ENCODE measurements at regions not wholly inside any gene's neighbourhood (a gene's known extent, or its start where the extent isn't known, plus 50 kb on each side); places are given as distances from the start of the nearest gene placed in this dataset.

DNA sequence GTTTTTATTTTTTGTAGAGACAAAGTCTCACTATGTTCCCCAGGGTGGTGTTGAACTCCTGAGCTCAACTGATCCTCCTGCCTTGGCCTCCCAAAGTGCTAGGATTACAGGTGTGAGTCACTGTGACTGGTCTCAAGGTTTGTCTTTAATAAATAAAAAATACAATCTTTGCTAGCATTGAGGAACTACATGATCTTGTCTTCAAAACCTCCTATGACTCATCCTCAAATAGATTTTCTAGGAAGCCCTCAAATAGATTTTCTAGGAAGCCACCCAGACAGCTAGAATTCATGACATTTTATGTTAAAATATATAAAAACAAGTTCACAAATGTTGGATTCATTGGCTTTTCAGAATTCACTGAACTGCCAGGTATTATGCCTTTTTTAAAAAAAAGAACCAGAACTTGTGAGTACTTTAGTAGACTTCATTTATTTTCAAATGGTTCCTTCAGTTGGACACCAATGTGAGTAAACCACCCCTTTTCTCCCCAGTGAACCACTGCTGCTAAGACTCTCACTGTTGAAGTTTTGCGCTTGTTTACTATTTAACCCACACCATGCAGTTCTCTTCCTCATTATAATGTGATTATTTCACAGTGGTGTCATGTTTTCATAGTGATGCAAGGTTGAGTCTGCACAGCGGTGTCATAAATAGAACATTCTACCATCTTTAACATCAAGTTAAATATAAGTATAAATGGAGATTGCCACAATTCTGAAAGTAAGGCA lies 303.9 kb downstream of the CASP12 start:
- TF ChIP-seq, protein P1, sequence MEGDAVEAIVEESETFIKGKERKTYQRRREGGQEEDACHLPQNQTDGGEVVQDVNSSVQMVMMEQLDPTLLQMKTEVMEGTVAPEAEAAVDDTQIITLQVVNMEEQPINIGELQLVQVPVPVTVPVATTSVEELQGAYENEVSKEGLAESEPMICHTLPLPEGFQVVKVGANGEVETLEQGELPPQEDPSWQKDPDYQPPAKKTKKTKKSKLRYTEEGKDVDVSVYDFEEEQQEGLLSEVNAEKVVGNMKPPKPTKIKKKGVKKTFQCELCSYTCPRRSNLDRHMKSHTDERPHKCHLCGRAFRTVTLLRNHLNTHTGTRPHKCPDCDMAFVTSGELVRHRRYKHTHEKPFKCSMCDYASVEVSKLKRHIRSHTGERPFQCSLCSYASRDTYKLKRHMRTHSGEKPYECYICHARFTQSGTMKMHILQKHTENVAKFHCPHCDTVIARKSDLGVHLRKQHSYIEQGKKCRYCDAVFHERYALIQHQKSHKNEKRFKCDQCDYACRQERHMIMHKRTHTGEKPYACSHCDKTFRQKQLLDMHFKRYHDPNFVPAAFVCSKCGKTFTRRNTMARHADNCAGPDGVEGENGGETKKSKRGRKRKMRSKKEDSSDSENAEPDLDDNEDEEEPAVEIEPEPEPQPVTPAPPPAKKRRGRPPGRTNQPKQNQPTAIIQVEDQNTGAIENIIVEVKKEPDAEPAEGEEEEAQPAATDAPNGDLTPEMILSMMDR (IDR thresholded peaks at IDR 0.05; ENCODE audit: borderline replicate concordance, extremely low read depth, low read length, poor library complexity, severe bottlenecking): no peak
- TF ChIP-seq EZH2 (IDR thresholded peaks at IDR 0.05; ENCODE audit: borderline replicate concordance, low read depth, low read length, severe bottlenecking): no peak

Data from DND-41 (cell line).